ENCODE measurements at regions not wholly inside any gene's neighbourhood (a gene's known extent, or its start where the extent isn't known, plus 50 kb on each side); places are given as distances from the start of the nearest gene placed in this dataset.
"Not testable (repeated sequence)": the region's sequence is repeated elsewhere in the genome, so short reads cannot be mapped to it uniquely, and the experiment has no call there.

DNA sequence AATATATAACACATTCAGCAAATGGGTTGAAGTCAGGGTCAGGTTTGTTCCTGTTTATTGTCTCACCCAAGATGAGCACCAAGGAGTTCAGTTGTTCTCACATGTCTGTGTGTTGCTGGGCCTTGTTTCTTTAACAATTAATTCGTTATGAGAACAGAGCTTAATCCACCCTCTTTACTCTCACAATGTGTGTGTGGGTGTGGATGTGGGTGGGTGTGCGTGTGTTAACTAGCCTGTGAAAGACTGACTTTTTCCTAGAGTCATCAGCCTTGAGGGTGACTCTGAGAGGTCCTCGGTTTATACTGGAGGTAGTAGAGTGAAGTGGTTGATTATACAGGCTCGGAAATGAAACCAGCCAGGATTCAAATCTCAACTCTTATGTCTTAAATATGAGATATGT, 672.1 kb downstream of the MAFB start:
- no peak overlapping the region for H3K4me3 ChIP-seq (ENCODE audit: low read depth, low read length)
- no peaks in the 10 kb centered on the region for H3K4me1 ChIP-seq (ENCODE audit: control insufficient read depth, insufficient read depth, low read length, unreplicated experiment)
- no peak overlapping the region for H2AFZ ChIP-seq (ENCODE audit: low read length, unreplicated experiment)
- no peaks in the 10 kb centered on the region for H3K79me2 ChIP-seq (ENCODE audit: control insufficient read depth, insufficient read depth, low read length, unreplicated experiment)
- no peaks in the 10 kb centered on the region for H3K36me3 ChIP-seq (ENCODE audit: insufficient read depth, low read length)
- H3K27ac ChIP-seq (ENCODE audit: low read depth, low read length), result no peak overlapping the region
- H3K27me3 ChIP-seq (ENCODE audit: insufficient read depth, low read length), result no peaks in the 10 kb centered on the region

DNA sequence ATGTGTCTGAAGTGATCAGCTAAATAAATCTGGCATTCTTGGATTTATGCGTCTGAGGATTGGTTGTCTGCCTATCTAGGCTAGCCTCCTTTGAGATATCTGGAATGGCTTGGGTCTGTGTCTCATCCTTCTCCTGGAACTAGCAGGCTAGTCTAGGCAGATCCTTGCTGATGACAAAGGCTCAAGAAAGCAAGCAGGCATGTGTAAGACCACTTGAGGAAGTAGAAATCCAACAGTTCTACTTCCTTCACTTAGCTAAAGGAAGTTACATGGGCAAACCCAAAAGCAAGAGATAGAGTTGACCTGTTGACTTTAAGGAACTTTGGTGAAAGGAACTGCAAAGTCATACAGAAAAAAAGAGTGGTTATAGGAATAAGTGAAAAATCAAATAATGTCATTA, 672.6 kb downstream of the MAFB start:
- Histone ChIP-seq H3K4me1 (ENCODE audit: control insufficient read depth, insufficient read depth, low read length, unreplicated experiment) (no peaks in the 10 kb centered on the region), H3K27me3 (ENCODE audit: insufficient read depth, low read length) (no peaks in the 10 kb centered on the region), H3K4me3 (ENCODE audit: low read depth, low read length) (no peak overlapping the region), H3K27ac (ENCODE audit: low read depth, low read length) (no peak overlapping the region), H3K79me2 (ENCODE audit: control insufficient read depth, insufficient read depth, low read length, unreplicated experiment) (no peaks in the 10 kb centered on the region), H2AFZ (ENCODE audit: low read length, unreplicated experiment) (no peak overlapping the region), H3K36me3 (ENCODE audit: insufficient read depth, low read length) (no peaks in the 10 kb centered on the region)

DNA sequence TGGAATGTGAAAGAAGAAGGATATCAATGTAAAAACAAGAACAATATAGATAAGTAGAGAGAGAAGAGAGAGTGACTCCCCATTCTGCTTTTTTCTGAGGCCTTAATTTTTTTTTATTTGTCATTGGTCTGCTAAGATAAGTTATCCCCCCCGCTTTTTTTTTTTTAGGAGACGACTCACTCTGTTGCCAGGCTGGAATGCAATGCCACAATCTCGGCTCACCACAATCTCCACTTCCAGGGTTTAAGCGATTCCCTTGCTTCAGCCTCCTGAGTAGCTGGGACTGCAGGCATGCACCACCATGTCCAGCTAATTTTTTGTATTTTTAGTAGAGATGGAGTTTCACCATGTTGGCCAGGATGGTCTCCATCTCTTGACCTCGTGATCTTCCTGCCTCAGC, 677.0 kb downstream of the MAFB start:
- H3K36me3 ChIP-seq (ENCODE audit: insufficient read depth, low read length); H2AFZ ChIP-seq (ENCODE audit: low read length, unreplicated experiment); H3K79me2 ChIP-seq (ENCODE audit: control insufficient read depth, insufficient read depth, low read length, unreplicated experiment); H3K27ac ChIP-seq (ENCODE audit: low read depth, low read length); H3K4me1 ChIP-seq (ENCODE audit: control insufficient read depth, insufficient read depth, low read length, unreplicated experiment); H3K27me3 ChIP-seq (ENCODE audit: insufficient read depth, low read length); H3K4me3 ChIP-seq (ENCODE audit: low read depth, low read length): not testable (repeated sequence)

DNA sequence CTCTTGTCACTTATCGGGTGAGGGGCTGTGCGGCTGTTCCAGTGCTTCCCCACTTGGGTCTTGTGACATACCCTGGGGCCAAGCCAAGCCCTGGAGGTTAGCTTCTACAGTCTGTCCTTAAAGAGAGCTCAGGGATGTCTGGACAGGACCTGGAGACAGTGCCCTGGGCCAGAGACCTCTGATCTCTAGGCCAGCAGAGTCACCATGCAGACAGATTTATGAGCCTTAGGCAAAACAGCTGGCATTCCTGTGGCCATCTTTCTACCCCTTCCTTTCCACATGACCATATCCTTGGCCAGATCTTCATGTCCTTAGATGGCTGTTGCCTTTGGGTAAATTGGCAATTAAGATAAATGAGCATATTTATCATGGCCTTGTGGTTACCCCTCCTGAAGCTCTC, 678.6 kb downstream of the MAFB start:
- Histone ChIP-seq H3K79me2 (ENCODE audit: control insufficient read depth, insufficient read depth, low read length, unreplicated experiment) (no peaks in the 10 kb centered on the region), H3K27me3 (ENCODE audit: insufficient read depth, low read length) (no peaks in the 10 kb centered on the region), H3K4me3 (ENCODE audit: low read depth, low read length) (no peak overlapping the region), H2AFZ (ENCODE audit: low read length, unreplicated experiment) (no peak overlapping the region), H3K27ac (ENCODE audit: low read depth, low read length) (no peak overlapping the region), H3K4me1 (ENCODE audit: control insufficient read depth, insufficient read depth, low read length, unreplicated experiment) (no peaks in the 10 kb centered on the region), H3K36me3 (ENCODE audit: insufficient read depth, low read length) (no peaks in the 10 kb centered on the region)

DNA sequence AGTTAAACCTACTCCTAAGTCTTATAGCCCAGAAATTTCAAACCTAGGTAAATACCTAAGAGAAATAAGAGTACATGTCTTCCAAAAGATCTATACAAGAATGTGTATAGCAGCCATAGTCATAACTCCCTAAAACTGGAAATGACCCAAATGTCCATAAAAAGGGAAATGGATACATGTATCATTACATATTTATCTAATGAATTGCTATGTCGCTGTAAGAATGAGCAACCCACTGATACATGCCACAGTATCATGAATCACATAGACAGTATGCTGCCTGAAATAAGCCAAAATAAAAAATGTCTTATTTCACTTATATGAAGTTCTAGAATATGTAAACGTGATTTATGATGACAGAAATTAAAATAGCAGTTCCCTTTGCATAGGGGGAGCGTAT, 679.5 kb downstream of the MAFB start:
- H3K36me3 ChIP-seq (ENCODE audit: insufficient read depth, low read length), result no peaks in the 10 kb centered on the region
- no peak overlapping the region for H3K27ac ChIP-seq (ENCODE audit: low read depth, low read length)
- no peaks in the 10 kb centered on the region for H3K79me2 ChIP-seq (ENCODE audit: control insufficient read depth, insufficient read depth, low read length, unreplicated experiment)
- H3K4me1 ChIP-seq (ENCODE audit: control insufficient read depth, insufficient read depth, low read length, unreplicated experiment), result no peaks in the 10 kb centered on the region
- no peaks in the 10 kb centered on the region for H3K27me3 ChIP-seq (ENCODE audit: insufficient read depth, low read length)
- H3K4me3 ChIP-seq (ENCODE audit: low read depth, low read length), result no peak overlapping the region
- no peak overlapping the region for H2AFZ ChIP-seq (ENCODE audit: low read length, unreplicated experiment)

DNA sequence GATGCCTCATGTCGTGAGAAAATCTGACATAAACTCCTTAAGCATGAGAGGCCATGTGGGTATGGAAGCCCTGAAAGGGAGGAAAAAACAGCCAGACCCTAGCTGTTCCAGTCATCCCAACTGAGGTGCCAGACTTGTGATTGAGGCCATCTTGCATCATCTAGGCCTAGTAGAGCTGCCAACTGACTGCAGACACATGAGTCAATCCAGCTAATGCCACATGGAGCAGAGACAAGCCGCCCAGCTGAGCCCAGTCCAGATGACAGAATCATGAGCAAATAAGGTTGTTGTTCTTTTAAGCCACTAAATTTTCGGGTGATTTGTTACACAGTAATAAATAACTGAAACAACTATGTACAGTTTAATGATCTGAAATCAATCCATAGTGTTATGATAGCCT, 680.9 kb downstream of the MAFB start:
- no peaks in the 10 kb centered on the region for H3K36me3 ChIP-seq (ENCODE audit: insufficient read depth, low read length)
- no peak overlapping the region for H3K27ac ChIP-seq (ENCODE audit: low read depth, low read length)
- H3K4me3 ChIP-seq (ENCODE audit: low read depth, low read length), result no peak overlapping the region
- no peaks in the 10 kb centered on the region for H3K4me1 ChIP-seq (ENCODE audit: control insufficient read depth, insufficient read depth, low read length, unreplicated experiment)
- no peak overlapping the region for H2AFZ ChIP-seq (ENCODE audit: low read length, unreplicated experiment)
- no peaks in the 10 kb centered on the region for H3K79me2 ChIP-seq (ENCODE audit: control insufficient read depth, insufficient read depth, low read length, unreplicated experiment)
- no peaks in the 10 kb centered on the region for H3K27me3 ChIP-seq (ENCODE audit: insufficient read depth, low read length)

DNA sequence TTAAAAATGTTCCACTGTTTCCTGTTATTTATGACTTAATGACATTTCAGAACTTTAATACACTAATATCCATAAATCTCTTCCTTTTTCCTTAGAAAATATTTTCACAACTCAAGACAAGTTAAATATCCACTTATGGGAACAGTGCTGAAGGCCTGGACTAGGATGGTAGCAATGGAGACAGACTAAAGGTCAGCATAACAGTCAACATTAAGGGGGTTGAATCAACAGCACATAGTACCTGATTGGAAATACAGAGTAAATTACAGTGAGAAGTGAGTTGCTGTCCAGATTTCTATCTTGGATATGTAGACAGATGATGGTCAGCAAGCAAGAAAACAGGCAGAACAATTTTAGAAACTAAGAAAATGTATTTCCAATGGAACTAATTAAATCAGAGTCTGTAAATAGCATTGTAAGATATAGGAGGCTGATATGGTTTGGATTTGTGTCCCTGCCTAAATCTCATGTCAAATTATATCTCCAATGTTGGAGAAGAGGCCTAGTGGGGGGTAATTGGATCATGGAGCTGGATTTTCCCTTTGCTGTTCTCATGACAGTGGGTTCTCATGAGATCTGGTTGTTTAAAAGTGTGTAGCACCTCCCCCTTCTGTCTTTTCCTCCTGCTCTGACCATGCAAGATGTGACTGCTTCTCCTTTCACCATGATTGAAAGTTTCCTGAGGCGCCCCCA, 682.7 kb downstream of the MAFB start:
- Histone ChIP-seq H3K4me1 (ENCODE audit: control insufficient read depth, insufficient read depth, low read length, unreplicated experiment) (no peaks in the 10 kb centered on the region), H3K27ac (ENCODE audit: low read depth, low read length) (no peak overlapping the region), H3K4me3 (ENCODE audit: low read depth, low read length) (no peak overlapping the region), H3K79me2 (ENCODE audit: control insufficient read depth, insufficient read depth, low read length, unreplicated experiment) (no peaks in the 10 kb centered on the region), H2AFZ (ENCODE audit: low read length, unreplicated experiment) (no peak overlapping the region), H3K36me3 (ENCODE audit: insufficient read depth, low read length) (no peaks in the 10 kb centered on the region), H3K27me3 (ENCODE audit: insufficient read depth, low read length) (no peaks in the 10 kb centered on the region)

DNA sequence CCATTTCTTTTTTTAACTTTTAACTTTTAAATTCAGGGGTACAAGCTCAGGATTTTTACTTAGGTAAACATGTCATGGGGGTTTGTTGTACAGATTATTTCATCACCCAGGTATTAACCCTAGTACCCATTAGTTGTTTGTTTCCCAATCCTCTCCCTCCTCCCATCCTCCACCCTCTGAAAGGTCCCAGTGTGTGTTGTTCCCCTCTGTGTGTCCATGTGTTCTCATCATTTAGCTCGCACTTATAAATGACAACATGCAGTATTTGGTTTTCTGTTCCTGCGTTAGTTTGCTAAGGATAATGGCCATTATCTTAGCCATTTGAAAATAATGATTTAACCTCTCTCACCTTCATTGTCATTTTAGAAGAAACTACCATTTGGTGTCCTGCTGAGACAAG, 684.9 kb downstream of the MAFB start:
- H3K79me2 ChIP-seq (ENCODE audit: control insufficient read depth, insufficient read depth, low read length, unreplicated experiment); H3K36me3 ChIP-seq (ENCODE audit: insufficient read depth, low read length); H2AFZ ChIP-seq (ENCODE audit: low read length, unreplicated experiment); H3K27ac ChIP-seq (ENCODE audit: low read depth, low read length); H3K27me3 ChIP-seq (ENCODE audit: insufficient read depth, low read length); H3K4me1 ChIP-seq (ENCODE audit: control insufficient read depth, insufficient read depth, low read length, unreplicated experiment); H3K4me3 ChIP-seq (ENCODE audit: low read depth, low read length): not testable (repeated sequence)

DNA sequence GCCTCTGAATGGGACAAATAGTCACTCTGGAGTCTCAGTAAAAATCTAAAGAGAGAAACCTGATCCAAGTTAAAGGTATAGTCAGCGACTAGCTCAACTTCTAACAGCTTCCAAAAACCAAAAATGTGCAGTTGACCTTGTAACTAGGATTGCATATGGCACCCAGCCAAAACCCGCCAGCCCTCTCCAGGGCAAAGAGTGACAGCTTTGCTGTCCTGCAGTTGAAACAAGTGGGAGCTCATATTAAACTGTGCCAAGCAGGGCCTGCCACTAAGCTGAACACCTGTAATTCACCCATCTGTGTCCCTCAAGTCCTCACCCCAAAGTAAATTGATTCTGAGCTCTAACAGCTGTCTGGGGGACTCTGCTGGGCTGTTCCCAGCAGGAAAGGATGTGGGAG, 695.3 kb downstream of the MAFB start:
- no peaks in the 10 kb centered on the region for H3K27me3 ChIP-seq (ENCODE audit: insufficient read depth, low read length)
- H3K4me3 ChIP-seq (ENCODE audit: low read depth, low read length), result no peak overlapping the region
- H3K27ac ChIP-seq (ENCODE audit: low read depth, low read length), result no peak overlapping the region
- H3K36me3 ChIP-seq (ENCODE audit: insufficient read depth, low read length), result no peaks in the 10 kb centered on the region
- no peak overlapping the region for H2AFZ ChIP-seq (ENCODE audit: low read length, unreplicated experiment)
- no peaks in the 10 kb centered on the region for H3K4me1 ChIP-seq (ENCODE audit: control insufficient read depth, insufficient read depth, low read length, unreplicated experiment)
- H3K79me2 ChIP-seq (ENCODE audit: control insufficient read depth, insufficient read depth, low read length, unreplicated experiment), result no peaks in the 10 kb centered on the region

DNA sequence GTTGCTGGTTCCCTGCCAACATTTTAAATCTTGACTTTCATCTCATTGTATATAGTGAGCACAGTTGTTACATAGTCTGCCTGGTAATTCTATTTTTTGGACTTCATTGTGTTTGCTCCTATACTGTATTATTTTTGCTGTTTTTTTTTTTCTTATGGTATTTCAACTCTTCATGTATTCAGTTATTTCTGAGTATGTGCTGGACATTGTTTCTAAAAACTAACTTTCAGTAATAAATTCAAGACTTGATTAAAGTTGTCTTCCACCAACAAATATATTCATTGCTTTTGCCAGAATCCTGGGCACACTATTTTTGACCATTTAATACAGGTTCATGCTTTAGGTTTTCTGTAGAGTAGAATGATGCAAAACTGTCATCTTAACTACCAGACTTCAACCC, 698.3 kb downstream of the MAFB start:
- no peaks in the 10 kb centered on the region for H3K79me2 ChIP-seq (ENCODE audit: control insufficient read depth, insufficient read depth, low read length, unreplicated experiment)
- no peaks in the 10 kb centered on the region for H3K27me3 ChIP-seq (ENCODE audit: insufficient read depth, low read length)
- no peak overlapping the region for H3K4me3 ChIP-seq (ENCODE audit: low read depth, low read length)
- H3K27ac ChIP-seq (ENCODE audit: low read depth, low read length), result no peak overlapping the region
- peaks cover 3% of the 10 kb centered on the region for H3K4me1 ChIP-seq (ENCODE audit: control insufficient read depth, insufficient read depth, low read length, unreplicated experiment)
- no peaks in the 10 kb centered on the region for H3K36me3 ChIP-seq (ENCODE audit: insufficient read depth, low read length)
- no peak overlapping the region for H2AFZ ChIP-seq (ENCODE audit: low read length, unreplicated experiment)

DNA sequence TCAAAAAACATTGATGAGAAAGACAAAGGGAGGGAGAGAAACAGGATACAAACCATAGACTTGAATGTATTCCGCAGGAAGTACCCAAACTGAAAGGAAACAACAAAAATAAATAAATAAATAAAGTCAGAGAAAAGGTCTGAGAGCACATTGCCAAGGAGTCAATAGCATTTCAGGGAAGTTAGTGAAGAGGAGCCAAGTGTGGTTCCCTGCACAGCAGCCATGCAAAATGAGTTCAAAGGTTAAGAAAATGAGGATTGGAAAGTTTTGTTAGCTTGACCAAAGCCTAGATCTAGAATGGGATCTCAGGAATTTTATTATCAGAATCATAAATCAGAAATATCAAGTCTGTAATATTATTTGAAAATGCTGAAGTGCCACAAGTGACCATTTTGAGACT, 700.0 kb downstream of the MAFB start:
- H2AFZ ChIP-seq (ENCODE audit: low read length, unreplicated experiment), result no peak overlapping the region
- no peaks in the 10 kb centered on the region for H3K79me2 ChIP-seq (ENCODE audit: control insufficient read depth, insufficient read depth, low read length, unreplicated experiment)
- no peak overlapping the region for H3K27ac ChIP-seq (ENCODE audit: low read depth, low read length)
- H3K27me3 ChIP-seq (ENCODE audit: insufficient read depth, low read length), result no peaks in the 10 kb centered on the region
- no peak overlapping the region for H3K4me3 ChIP-seq (ENCODE audit: low read depth, low read length)
- no peaks in the 10 kb centered on the region for H3K36me3 ChIP-seq (ENCODE audit: insufficient read depth, low read length)
- peaks cover 3% of the 10 kb centered on the region for H3K4me1 ChIP-seq (ENCODE audit: control insufficient read depth, insufficient read depth, low read length, unreplicated experiment)
